ENCODE measurements at regions not wholly inside any gene's neighbourhood (a gene's known extent, or its start where the extent isn't known, plus 50 kb on each side); places are given as distances from the start of the nearest gene placed in this dataset.
"Not testable (repeated sequence)": the region's sequence is repeated elsewhere in the genome, so short reads cannot be mapped to it uniquely, and the experiment has no call there.

GRCh38 chr3:159258934-159259333 lies 457.1 kb downstream of the MFSD1 start:
- TF ChIP-seq FOXP2 (optimal IDR thresholded peaks at IDR 0.05; ENCODE audit: control extremely low read depth, extremely low read length, insufficient read depth) (no peak), EZH2 (IDR thresholded peaks at IDR 0.05) (no peak), POLR2AphosphoS5 (IDR thresholded peaks at IDR 0.05; ENCODE audit: borderline replicate concordance, low read depth, low read length) (no peak)
- Histone ChIP-seq H3K9ac (ENCODE audit: insufficient read length) (no peak overlapping the region), H3K4me3 (no peak overlapping the region), H3K36me3 (ENCODE audit: insufficient read depth, low read length) (no peaks in the 10 kb centered on the region), H3K9me3 (ENCODE audit: low read depth, low read length) (no peaks in the 10 kb centered on the region), H3K27ac (no peak overlapping the region)
- DNase-seq (ENCODE audit: low read depth, low spot score) = no peak

DNA sequence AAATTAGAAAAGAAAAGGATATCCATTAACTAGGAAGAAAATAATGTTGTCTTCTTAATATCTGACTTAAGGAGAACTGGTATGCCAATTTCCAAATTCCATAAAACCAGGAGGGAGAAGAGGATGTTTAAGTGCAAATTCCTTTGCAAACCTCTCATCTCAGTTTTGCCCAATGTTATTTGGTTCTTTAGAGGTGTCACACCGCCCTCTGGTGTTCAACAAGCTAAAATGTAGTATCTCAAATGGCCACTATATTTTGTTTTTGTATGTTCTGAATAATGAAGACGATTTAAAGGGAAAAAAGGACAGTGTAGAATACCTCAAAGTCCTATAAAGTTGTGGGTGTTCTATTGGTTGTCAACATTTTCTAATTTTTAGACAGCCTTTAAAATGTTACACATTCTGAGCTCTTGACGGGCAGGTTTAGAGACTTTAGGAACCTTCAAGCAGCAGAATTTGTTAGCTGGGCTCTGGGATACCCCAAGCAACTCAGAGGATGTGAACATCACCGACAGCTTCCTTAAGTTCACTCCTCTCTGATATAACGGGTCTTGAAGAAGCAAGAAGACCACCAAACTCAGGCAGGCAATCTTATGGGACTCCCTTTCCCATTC lies 458.3 kb downstream of the MFSD1 start:
- DNase-seq (ENCODE audit: low read depth, low spot score) = peak; percentile 40
- no peaks in the 10 kb centered on the region for H3K9me3 ChIP-seq (ENCODE audit: low read depth, low read length)
- no peak overlapping the region for H3K9ac ChIP-seq (ENCODE audit: insufficient read length)
- no peak overlapping the region for H3K27ac ChIP-seq
- no peak for TF ChIP-seq EZH2 (IDR thresholded peaks at IDR 0.05)
- no peak for TF ChIP-seq FOXP2 (optimal IDR thresholded peaks at IDR 0.05; ENCODE audit: control extremely low read depth, extremely low read length, insufficient read depth)
- TF ChIP-seq POLR2AphosphoS5 (IDR thresholded peaks at IDR 0.05; ENCODE audit: borderline replicate concordance, low read depth, low read length) = no peak
- no peaks in the 10 kb centered on the region for H3K36me3 ChIP-seq (ENCODE audit: insufficient read depth, low read length)
- H3K4me3 ChIP-seq = no peak overlapping the region

- not testable (repeated sequence) for H3K4me3 ChIP-seq; H3K36me3 ChIP-seq (ENCODE audit: insufficient read depth, low read length); H3K9me3 ChIP-seq (ENCODE audit: low read depth, low read length); H3K9ac ChIP-seq (ENCODE audit: insufficient read length); H3K27ac ChIP-seq; DNase-seq (ENCODE audit: low read depth, low spot score)
Measured at GRCh38 chr3:159261333-159261732, 459.5 kb downstream of the MFSD1 start.

DNA sequence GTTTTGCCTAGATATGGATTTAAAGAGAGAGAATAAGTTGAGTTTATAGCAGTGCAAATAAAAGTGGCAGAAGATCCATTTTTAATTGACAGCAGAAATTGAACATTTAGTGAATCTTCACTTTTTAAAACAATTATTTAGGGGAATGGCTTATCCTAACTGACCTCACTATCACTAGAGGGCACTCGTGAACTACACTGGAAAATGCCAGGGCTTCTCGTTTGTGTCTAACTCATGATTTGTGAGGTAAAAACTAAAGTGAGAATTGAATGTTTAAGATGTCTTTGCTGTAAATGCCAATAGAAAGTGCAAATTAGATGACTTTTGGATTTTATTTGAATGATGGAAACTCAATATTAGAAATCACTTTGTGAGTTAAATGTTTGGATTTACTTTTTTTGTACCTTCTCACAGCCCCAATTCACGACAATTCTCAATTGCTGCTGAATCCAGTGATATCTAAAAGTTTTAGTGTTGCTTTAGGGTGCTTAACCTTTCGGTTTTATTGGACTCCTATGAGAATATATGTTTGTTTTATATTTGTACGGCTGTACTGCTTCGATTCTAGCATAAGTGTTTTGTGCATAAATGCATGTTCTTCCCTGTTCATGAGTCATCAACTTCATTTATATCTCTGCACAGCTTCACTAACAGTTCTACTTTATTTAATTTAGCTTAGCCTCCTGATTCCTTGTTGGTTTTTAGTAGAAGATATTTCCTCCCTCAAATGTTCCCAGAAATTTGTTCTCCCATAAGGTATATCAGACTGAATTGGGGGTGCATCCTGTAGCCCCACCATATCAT lies 462.1 kb downstream of the MFSD1 start:
- Histone ChIP-seq H3K36me3 (ENCODE audit: insufficient read depth, low read length) (no peaks in the 10 kb centered on the region), H3K9ac (ENCODE audit: insufficient read length) (no peak overlapping the region), H3K27ac (no peak overlapping the region), H3K9me3 (ENCODE audit: low read depth, low read length) (no peaks in the 10 kb centered on the region), H3K4me3 (no peak overlapping the region)
- no peak for TF ChIP-seq FOXP2 (optimal IDR thresholded peaks at IDR 0.05; ENCODE audit: control extremely low read depth, extremely low read length, insufficient read depth)
- TF ChIP-seq POLR2AphosphoS5 (IDR thresholded peaks at IDR 0.05; ENCODE audit: borderline replicate concordance, low read depth, low read length) = no peak
- no peak for TF ChIP-seq EZH2 (IDR thresholded peaks at IDR 0.05)
- DNase-seq (ENCODE audit: low read depth, low spot score) = no peak

DNA sequence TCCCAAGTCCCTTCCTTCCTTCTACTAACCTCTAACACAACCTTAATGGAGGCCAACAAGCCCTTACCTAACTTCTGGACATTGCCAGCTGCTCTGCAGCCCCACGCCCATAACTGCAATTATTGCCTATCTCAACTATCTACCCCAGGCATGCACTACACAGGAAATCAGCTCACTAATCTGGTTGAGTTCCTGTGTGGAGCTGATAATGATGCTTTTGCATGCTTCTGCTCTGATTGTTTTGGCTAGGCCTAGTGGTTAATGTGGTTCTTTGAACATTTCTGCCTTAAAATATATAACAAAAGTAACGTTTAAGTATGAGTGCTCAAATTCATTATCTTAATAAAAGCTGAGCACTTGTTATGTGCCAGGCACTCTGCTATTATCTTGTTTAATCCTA lies 463.9 kb downstream of the MFSD1 start:
- Histone ChIP-seq H3K4me3 (no peak overlapping the region), H3K9ac (ENCODE audit: insufficient read length) (no peak overlapping the region), H3K36me3 (ENCODE audit: insufficient read depth, low read length) (no peaks in the 10 kb centered on the region), H3K9me3 (ENCODE audit: low read depth, low read length) (no peaks in the 10 kb centered on the region), H3K27ac (no peak overlapping the region)
- TF ChIP-seq FOXP2 (optimal IDR thresholded peaks at IDR 0.05; ENCODE audit: control extremely low read depth, extremely low read length, insufficient read depth) (no peak), POLR2AphosphoS5 (IDR thresholded peaks at IDR 0.05; ENCODE audit: borderline replicate concordance, low read depth, low read length) (no peak), EZH2 (IDR thresholded peaks at IDR 0.05) (no peak)
- DNase-seq (ENCODE audit: low read depth, low spot score) = no peak

GRCh38 chr3:159266779-159267178 lies 464.9 kb downstream of the MFSD1 start:
- no peak overlapping the region for H3K27ac ChIP-seq
- H3K9me3 ChIP-seq (ENCODE audit: low read depth, low read length) = no peaks in the 10 kb centered on the region
- peak; percentile 14 for DNase-seq (ENCODE audit: low read depth, low spot score)
- no peak overlapping the region for H3K9ac ChIP-seq (ENCODE audit: insufficient read length)
- H3K36me3 ChIP-seq (ENCODE audit: insufficient read depth, low read length) = no peaks in the 10 kb centered on the region
- no peak for TF ChIP-seq EZH2 (IDR thresholded peaks at IDR 0.05)
- TF ChIP-seq FOXP2 (optimal IDR thresholded peaks at IDR 0.05; ENCODE audit: control extremely low read depth, extremely low read length, insufficient read depth) = no peak
- no peak for TF ChIP-seq POLR2AphosphoS5 (IDR thresholded peaks at IDR 0.05; ENCODE audit: borderline replicate concordance, low read depth, low read length)
- H3K4me3 ChIP-seq = no peak overlapping the region

DNA sequence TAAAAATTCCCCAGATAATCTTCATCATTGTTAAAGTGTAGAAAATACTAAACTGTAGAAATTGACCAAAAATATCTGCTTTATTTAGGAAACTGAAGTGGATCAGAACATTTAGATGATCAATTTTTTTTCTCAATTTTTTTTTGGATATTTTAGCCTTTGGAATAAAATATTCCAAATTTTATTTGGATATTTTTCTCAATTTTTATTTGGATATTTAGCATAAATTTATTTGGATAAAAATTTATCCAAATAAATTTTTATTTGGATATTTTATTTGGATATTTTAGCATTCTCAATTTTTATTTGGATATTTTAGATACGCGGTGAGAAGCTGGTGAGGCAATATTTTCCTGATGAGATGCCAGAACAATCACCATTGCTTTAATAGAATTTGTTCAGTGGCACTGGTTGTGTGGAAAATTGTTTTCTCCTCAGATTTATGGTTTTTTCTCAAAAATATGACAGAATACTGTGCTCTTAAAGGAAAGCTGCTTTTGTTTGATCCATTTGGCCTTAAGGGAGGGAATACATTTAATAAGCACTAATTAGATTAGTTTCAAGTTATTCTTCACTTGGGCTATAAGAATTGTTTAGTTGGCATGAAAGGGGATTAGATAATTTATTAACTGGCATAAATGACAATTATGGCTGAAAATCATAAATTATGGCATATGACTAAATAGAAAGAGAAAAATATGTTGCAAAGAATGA lies 470.1 kb downstream of the MFSD1 start:
- Histone ChIP-seq H3K9ac (ENCODE audit: insufficient read length) (no peak overlapping the region), H3K9me3 (ENCODE audit: low read depth, low read length) (no peaks in the 10 kb centered on the region), H3K4me3 (no peak overlapping the region), H3K36me3 (ENCODE audit: insufficient read depth, low read length) (no peaks in the 10 kb centered on the region), H3K27ac (no peak overlapping the region)
- TF ChIP-seq POLR2AphosphoS5 (IDR thresholded peaks at IDR 0.05; ENCODE audit: borderline replicate concordance, low read depth, low read length) = no peak
- no peak for TF ChIP-seq EZH2 (IDR thresholded peaks at IDR 0.05)
- TF ChIP-seq FOXP2 (optimal IDR thresholded peaks at IDR 0.05; ENCODE audit: control extremely low read depth, extremely low read length, insufficient read depth) = no peak
- no peak for DNase-seq (ENCODE audit: low read depth, low spot score)

DNA sequence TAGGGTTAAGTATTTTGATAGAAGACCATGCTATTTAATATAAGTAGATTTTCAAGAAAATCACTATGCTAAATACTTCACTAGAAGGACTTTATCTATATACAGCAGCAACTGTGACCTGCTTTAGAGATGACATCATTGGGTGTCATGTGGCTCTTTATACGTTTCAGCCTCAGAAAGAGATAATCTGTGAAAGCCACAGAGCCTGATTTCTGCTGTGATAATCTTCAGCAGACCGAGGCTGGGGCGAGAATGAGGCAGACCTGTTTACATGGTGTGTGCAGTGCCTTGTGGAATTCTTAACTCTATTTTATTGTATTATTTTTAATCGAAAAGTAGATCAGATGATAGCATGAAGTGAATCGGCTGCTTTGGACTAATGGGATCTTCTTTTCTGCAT lies 471.2 kb downstream of the MFSD1 start:
- Histone ChIP-seq H3K9me3 (ENCODE audit: low read depth, low read length) (no peaks in the 10 kb centered on the region), H3K27ac (no peak overlapping the region), H3K9ac (ENCODE audit: insufficient read length) (no peak overlapping the region), H3K36me3 (ENCODE audit: insufficient read depth, low read length) (no peaks in the 10 kb centered on the region), H3K4me3 (no peak overlapping the region)
- TF ChIP-seq FOXP2 (optimal IDR thresholded peaks at IDR 0.05; ENCODE audit: control extremely low read depth, extremely low read length, insufficient read depth) = no peak
- no peak for TF ChIP-seq POLR2AphosphoS5 (IDR thresholded peaks at IDR 0.05; ENCODE audit: borderline replicate concordance, low read depth, low read length)
- TF ChIP-seq EZH2 (IDR thresholded peaks at IDR 0.05) = no peak
- DNase-seq (ENCODE audit: low read depth, low spot score) = no peak

All from SK-N-MC (cell line).